GM23338 (cell line): ENCODE measurements at regions not wholly inside any gene's neighbourhood (a gene's known extent, or its start where the extent isn't known, plus 50 kb on each side); places are given as distances from the start of the nearest gene placed in this dataset.

Experiments used
- ATAC-seq: fragments of 200-7000 bp; cut with Tn5 transposase; 3 replicates; pipeline ENCODE4 v1.9.1; 2020
- DNase-seq: peaks from one replicate; pipeline ENCODE4 v3.0.0-alpha.2; 2015; ENCODE audit warnings: low spot score
- H2AFZ ChIP-seq: fragments of 200-600 bp; sonication (generic); 2 replicates; pipeline ENCODE4 v1.8.0; 2016; ENCODE audit warnings: antibody characterized with exemption, mild to moderate bottlenecking, moderate library complexity
- H3F3A ChIP-seq: fragments of 200-600 bp; sonication (generic); replicated peaks from 2 replicates; pipeline ENCODE4 v1.8.0; 2017; ENCODE audit warnings: antibody characterized with exemption, mixed run types, low read depth
- H3K27ac ChIP-seq: fragments of 200-600 bp; sonication (generic); 2 replicates; pipeline ENCODE4 v1.6.1; 2016; ENCODE audit warnings: low read depth
- H3K27me3 ChIP-seq: fragments of 200-600 bp; sonication (generic); 2 replicates; pipeline ENCODE4 v1.8.0; 2016; ENCODE audit warnings: mild to moderate bottlenecking, mixed run types, moderate library complexity; ENCODE audit not compliant: insufficient read depth
- H3K36me3 ChIP-seq: fragments of 200-600 bp; sonication (generic); 2 replicates; pipeline ENCODE4 v1.8.0; 2016; ENCODE audit warnings: mild to moderate bottlenecking; ENCODE audit not compliant: insufficient read depth
- H3K4me1 ChIP-seq: fragments of 200-600 bp; sonication (generic); 2 replicates; pipeline ENCODE4 v1.8.0; 2016; ENCODE audit warnings: mild to moderate bottlenecking, moderate library complexity; ENCODE audit not compliant: insufficient read depth
- H3K4me2 ChIP-seq: fragments of 200-600 bp; sonication (generic); 2 replicates; pipeline ENCODE4 v1.7.1; 2017; ENCODE audit warnings: mixed run types
- H3K4me3 ChIP-seq: fragments of 200-600 bp; sonication (generic); 2 replicates; pipeline ENCODE4 v1.6.1; 2016; ENCODE audit warnings: mixed run types
- H3K79me2 ChIP-seq: fragments of 200-600 bp; sonication (generic); replicated peaks from 2 replicates; pipeline ENCODE4 v1.8.0; 2017; ENCODE audit warnings: mild to moderate bottlenecking; ENCODE audit not compliant: insufficient read depth
- H3K9me2 ChIP-seq: fragments of 200-600 bp; sonication (generic); 2 replicates; pipeline ENCODE4 v1.8.0; 2017; ENCODE audit not compliant: insufficient read depth
- H4K20me1 ChIP-seq: fragments of 200-600 bp; sonication (generic); replicated peaks from 2 replicates; pipeline ENCODE4 v1.8.0; 2017; ENCODE audit warnings: mild to moderate bottlenecking; ENCODE audit not compliant: insufficient read depth
- H3K27ac Mint-ChIP-seq: 2 replicates; pipeline ENCODE4 v1.8.0; 2020; ENCODE audit warnings: inconsistent platforms, mild to moderate bottlenecking, moderate library complexity, mixed read lengths
- H3K27me3 Mint-ChIP-seq: 3 replicates; pipeline ENCODE4 v1.8.0; 2022; ENCODE audit warnings: low read depth, mild to moderate bottlenecking, moderate library complexity, mixed read lengths, inconsistent platforms; ENCODE audit not compliant: insufficient read depth, poor library complexity
- H3K36me3 Mint-ChIP-seq: 3 replicates; pipeline ENCODE4 v1.8.0; 2021; ENCODE audit warnings: low read depth, mild to moderate bottlenecking, inconsistent platforms, moderate library complexity, mixed read lengths
- H3K4me1 Mint-ChIP-seq: 3 replicates; pipeline ENCODE4 v1.8.0; 2020; ENCODE audit warnings: mild to moderate bottlenecking, inconsistent platforms, mixed read lengths
- H3K4me3 Mint-ChIP-seq: 3 replicates; pipeline ENCODE4 v1.8.0; 2021; ENCODE audit warnings: moderate library complexity, mild to moderate bottlenecking, inconsistent platforms, mixed read lengths
- H3K9me3 Mint-ChIP-seq: 3 replicates; pipeline ENCODE4 v1.8.0; 2020; ENCODE audit warnings: moderate library complexity, mild to moderate bottlenecking, inconsistent platforms, mixed read lengths
- CREB1 ChIP-seq: fragments of 250-450 bp; sonication (Bioruptor Pico); IDR thresholded peaks from 2 replicates; pipeline ENCODE4 v1.5.0; 2020; ENCODE audit warnings: low read depth, mild to moderate bottlenecking, moderate library complexity
- EZH2 ChIP-seq: fragments of 200-600 bp; sonication (generic); IDR thresholded peaks from one replicate; pipeline ENCODE4 v1.8.0; 2017; ENCODE audit warnings: antibody characterized with exemption, mild to moderate bottlenecking, low read depth; ENCODE audit not compliant: unreplicated experiment
- EZH2phosphoT487 ChIP-seq: fragments of 200-600 bp; sonication (generic); IDR thresholded peaks from one replicate; pipeline ENCODE4 v1.8.1; 2018; ENCODE audit warnings: antibody characterized with exemption; ENCODE audit not compliant: unreplicated experiment
- JUNB ChIP-seq: IDR thresholded peaks from one replicate; pipeline ENCODE4 v1.6.1; 2016; ENCODE audit warnings: antibody characterized with exemption; ENCODE audit not compliant: unreplicated experiment
- NANOG ChIP-seq: IDR thresholded peaks from 2 replicates; pipeline ENCODE4 v1.6.1; 2016; ENCODE audit warnings: antibody characterized with exemption, borderline replicate concordance
- POLR2AphosphoS5 ChIP-seq: IDR thresholded peaks from 2 replicates; pipeline ENCODE4 v1.6.1; 2016; ENCODE audit warnings: antibody characterized with exemption, low read depth
- STAT1 ChIP-seq: IDR thresholded peaks from one replicate; pipeline ENCODE4 v1.6.1; 2016; ENCODE audit warnings: antibody characterized with exemption; ENCODE audit not compliant: unreplicated experiment
- ZNF114 ChIP-seq: fragments of 250-450 bp; sonication (Bioruptor Pico); IDR thresholded peaks from 2 replicates; pipeline ENCODE4 v1.5.0; 2020; ENCODE audit warnings: mild to moderate bottlenecking, moderate library complexity
- ZNF331 ChIP-seq: fragments of 250-450 bp; sonication (Bioruptor Pico); IDR thresholded peaks from 2 replicates; pipeline ENCODE4 v1.5.0; 2020; ENCODE audit warnings: low read depth, mild to moderate bottlenecking, moderate library complexity
- TF ChIP-seq, protein P1 (sequence below), 2 experiments: fragments of 200-600 bp in 1 of 2; sonication (generic) in 1 of 2; conservative IDR thresholded peaks; 2 replicates each; pipeline versions ENCODE4 v1.5.1 to v1.6.1; 2016 to 2017; ENCODE audit warnings: antibody characterized with exemption in 2 of 2, low read depth in 2 of 2, mild to moderate bottlenecking in 2 of 2, moderate library complexity in 1 of 2
- TF ChIP-seq, protein P2 (sequence below): fragments of 250-450 bp; sonication (Bioruptor Pico); IDR thresholded peaks from 2 replicates; pipeline ENCODE4 v1.5.0; 2020; ENCODE audit warnings: mild to moderate bottlenecking, moderate library complexity
- TF ChIP-seq, protein P3 (sequence below): IDR thresholded peaks from 2 replicates; pipeline ENCODE4 v1.6.1; 2016; ENCODE audit warnings: antibody characterized with exemption

DNA sequence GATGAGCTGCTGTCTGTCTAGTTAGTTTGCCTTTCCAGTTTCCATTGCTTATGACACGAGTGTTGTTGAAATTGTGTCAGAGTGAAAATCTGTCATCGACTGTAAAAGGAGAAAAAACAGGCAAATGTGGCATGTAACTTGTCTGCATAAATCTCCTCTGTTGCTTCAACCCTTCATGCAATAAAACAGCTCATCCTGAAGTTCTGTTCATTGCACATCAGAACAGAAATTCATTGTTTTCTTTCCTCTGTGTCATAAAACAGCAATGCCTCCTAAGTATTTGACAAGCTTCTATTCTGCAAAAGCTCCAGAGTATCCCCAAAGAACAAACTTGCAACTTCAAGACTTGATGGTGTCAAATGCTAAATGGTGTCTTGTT lies 432.1 kb downstream of the MEIS1 start:
- Mint-ChIP-seq H3K27ac (no peak overlapping the region), H3K9me3 (no peaks in the 10 kb centered on the region), H3K4me1 (no peaks in the 10 kb centered on the region), H3K4me3 (no peak overlapping the region), H3K36me3 (no peaks in the 10 kb centered on the region), H3K27me3 (no peaks in the 10 kb centered on the region)
- no peak for DNase-seq
- Histone ChIP-seq H2AFZ (no peak overlapping the region), H4K20me1 (no peaks in the 10 kb centered on the region), H3K27ac (no peak overlapping the region), H3F3A (no peaks in the 10 kb centered on the region), H3K36me3 (no peaks in the 10 kb centered on the region), H3K27me3 (no peaks in the 10 kb centered on the region), H3K79me2 (no peaks in the 10 kb centered on the region), H3K4me2 (no peak overlapping the region), H3K4me1 (no peaks in the 10 kb centered on the region), H3K9me2 (peaks cover 5% of the 10 kb centered on the region; the same call in 1 of the 2 replicates), H3K4me3 (no peak overlapping the region)
- no peak for ATAC-seq
- TF ChIP-seq POLR2AphosphoS5 (no peak), EZH2 (no peak), ZNF114 (no peak), STAT1 (no peak)
- TF ChIP-seq, protein P1, sequence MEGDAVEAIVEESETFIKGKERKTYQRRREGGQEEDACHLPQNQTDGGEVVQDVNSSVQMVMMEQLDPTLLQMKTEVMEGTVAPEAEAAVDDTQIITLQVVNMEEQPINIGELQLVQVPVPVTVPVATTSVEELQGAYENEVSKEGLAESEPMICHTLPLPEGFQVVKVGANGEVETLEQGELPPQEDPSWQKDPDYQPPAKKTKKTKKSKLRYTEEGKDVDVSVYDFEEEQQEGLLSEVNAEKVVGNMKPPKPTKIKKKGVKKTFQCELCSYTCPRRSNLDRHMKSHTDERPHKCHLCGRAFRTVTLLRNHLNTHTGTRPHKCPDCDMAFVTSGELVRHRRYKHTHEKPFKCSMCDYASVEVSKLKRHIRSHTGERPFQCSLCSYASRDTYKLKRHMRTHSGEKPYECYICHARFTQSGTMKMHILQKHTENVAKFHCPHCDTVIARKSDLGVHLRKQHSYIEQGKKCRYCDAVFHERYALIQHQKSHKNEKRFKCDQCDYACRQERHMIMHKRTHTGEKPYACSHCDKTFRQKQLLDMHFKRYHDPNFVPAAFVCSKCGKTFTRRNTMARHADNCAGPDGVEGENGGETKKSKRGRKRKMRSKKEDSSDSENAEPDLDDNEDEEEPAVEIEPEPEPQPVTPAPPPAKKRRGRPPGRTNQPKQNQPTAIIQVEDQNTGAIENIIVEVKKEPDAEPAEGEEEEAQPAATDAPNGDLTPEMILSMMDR (conservative IDR thresholded peaks at IDR 0.05; ENCODE audit: low read depth in 2 of 2) = no peak

DNA sequence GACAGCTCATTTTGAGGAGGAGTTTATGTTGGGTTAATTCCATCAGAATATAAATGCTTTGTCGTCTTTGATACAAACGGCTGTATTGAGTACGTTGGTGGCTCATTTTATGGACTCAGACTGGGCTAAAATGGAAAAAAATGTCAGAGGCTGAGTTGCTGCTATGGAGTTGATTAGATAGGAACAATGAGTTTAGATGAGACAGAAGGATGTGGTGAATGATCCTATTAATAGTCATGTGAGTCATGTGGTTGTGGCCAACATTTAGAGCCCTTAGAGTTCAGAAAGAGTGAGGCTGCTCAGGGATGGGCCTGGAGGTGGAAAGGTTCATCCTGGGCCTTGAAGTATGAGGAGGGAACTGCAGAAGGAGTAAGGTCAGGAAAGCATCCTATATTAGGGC lies 434.2 kb downstream of the MEIS1 start:
- H3K79me2 ChIP-seq = no peaks in the 10 kb centered on the region
- Mint-ChIP-seq H3K4me3 (no peak overlapping the region), H3K27ac (no peak overlapping the region), H3K9me3 (no peaks in the 10 kb centered on the region), H3K4me1 (no peaks in the 10 kb centered on the region), H3K27me3 (no peaks in the 10 kb centered on the region), H3K36me3 (no peaks in the 10 kb centered on the region)
- peaks cover 5% of the 10 kb centered on the region; the same call in 1 of the 2 replicates for H3K9me2 ChIP-seq
- H3K4me1 ChIP-seq = no peaks in the 10 kb centered on the region
- H3K36me3 ChIP-seq = no peaks in the 10 kb centered on the region
- no peak overlapping the region for H2AFZ ChIP-seq
- ATAC-seq (no peak), DNase-seq (no peak)
- H4K20me1 ChIP-seq = no peaks in the 10 kb centered on the region
- no peak overlapping the region for H3K4me2 ChIP-seq
- no peaks in the 10 kb centered on the region for H3F3A ChIP-seq
- no peak overlapping the region for H3K4me3 ChIP-seq
- H3K27ac ChIP-seq = no peak overlapping the region
- no peaks in the 10 kb centered on the region for H3K27me3 ChIP-seq
- TF ChIP-seq NANOG = no peak
- no peak for TF ChIP-seq ZNF331
- no peak for TF ChIP-seq CREB1 (CRISPR knock-in tag)
- TF ChIP-seq, protein P2, sequence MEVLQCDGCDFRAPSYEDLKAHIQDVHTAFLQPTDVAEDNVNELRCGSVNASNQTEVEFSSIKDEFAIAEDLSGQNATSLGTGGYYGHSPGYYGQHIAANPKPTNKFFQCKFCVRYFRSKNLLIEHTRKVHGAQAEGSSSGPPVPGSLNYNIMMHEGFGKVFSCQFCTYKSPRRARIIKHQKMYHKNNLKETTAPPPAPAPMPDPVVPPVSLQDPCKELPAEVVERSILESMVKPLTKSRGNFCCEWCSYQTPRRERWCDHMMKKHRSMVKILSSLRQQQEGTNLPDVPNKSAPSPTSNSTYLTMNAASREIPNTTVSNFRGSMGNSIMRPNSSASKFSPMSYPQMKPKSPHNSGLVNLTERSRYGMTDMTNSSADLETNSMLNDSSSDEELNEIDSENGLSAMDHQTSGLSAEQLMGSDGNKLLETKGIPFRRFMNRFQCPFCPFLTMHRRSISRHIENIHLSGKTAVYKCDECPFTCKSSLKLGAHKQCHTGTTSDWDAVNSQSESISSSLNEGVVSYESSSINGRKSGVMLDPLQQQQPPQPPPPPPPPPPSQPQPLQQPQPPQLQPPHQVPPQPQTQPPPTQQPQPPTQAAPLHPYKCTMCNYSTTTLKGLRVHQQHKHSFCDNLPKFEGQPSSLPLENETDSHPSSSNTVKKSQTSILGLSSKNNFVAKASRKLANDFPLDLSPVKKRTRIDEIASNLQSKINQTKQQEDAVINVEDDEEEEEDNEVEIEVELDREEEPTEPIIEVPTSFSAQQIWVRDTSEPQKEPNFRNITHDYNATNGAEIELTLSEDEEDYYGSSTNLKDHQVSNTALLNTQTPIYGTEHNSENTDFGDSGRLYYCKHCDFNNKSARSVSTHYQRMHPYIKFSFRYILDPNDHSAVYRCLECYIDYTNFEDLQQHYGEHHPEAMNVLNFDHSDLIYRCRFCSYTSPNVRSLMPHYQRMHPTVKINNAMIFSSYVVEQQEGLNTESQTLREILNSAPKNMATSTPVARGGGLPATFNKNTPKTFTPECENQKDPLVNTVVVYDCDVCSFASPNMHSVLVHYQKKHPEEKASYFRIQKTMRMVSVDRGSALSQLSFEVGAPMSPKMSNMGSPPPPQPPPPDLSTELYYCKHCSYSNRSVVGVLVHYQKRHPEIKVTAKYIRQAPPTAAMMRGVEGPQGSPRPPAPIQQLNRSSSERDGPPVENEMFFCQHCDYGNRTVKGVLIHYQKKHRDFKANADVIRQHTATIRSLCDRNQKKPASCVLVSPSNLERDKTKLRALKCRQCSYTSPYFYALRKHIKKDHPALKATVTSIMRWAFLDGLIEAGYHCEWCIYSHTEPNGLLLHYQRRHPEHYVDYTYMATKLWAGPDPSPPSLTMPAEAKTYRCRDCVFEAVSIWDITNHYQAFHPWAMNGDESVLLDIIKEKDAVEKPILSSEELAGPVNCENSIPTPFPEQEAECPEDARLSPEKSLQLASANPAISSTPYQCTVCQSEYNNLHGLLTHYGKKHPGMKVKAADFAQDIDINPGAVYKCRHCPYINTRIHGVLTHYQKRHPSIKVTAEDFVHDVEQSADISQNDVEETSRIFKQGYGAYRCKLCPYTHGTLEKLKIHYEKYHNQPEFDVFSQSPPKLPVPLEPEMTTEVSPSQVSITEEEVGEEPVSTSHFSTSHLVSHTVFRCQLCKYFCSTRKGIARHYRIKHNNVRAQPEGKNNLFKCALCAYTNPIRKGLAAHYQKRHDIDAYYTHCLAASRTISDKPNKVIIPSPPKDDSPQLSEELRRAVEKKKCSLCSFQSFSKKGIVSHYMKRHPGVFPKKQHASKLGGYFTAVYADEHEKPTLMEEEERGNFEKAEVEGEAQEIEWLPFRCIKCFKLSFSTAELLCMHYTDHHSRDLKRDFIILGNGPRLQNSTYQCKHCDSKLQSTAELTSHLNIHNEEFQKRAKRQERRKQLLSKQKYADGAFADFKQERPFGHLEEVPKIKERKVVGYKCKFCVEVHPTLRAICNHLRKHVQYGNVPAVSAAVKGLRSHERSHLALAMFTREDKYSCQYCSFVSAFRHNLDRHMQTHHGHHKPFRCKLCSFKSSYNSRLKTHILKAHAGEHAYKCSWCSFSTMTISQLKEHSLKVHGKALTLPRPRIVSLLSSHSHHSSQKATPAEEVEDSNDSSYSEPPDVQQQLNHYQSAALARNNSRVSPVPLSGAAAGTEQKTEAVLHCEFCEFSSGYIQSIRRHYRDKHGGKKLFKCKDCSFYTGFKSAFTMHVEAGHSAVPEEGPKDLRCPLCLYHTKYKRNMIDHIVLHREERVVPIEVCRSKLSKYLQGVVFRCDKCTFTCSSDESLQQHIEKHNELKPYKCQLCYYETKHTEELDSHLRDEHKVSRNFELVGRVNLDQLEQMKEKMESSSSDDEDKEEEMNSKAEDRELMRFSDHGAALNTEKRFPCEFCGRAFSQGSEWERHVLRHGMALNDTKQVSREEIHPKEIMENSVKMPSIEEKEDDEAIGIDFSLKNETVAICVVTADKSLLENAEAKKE (CRISPR knock-in tag) = no peak
- TF ChIP-seq STAT1 = no peak
- no peak for TF ChIP-seq EZH2
- no peak for TF ChIP-seq EZH2phosphoT487
- no peak for TF ChIP-seq JUNB
- no peak for TF ChIP-seq POLR2AphosphoS5
- TF ChIP-seq, protein P3, sequence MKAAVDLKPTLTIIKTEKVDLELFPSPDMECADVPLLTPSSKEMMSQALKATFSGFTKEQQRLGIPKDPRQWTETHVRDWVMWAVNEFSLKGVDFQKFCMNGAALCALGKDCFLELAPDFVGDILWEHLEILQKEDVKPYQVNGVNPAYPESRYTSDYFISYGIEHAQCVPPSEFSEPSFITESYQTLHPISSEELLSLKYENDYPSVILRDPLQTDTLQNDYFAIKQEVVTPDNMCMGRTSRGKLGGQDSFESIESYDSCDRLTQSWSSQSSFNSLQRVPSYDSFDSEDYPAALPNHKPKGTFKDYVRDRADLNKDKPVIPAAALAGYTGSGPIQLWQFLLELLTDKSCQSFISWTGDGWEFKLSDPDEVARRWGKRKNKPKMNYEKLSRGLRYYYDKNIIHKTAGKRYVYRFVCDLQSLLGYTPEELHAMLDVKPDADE = no peak
